Suppressor macrophage treated with lipopolysaccharide for 4 hours (primary cell): ENCODE measurements at regions not wholly inside any gene's neighbourhood (a gene's known extent, or its start where the extent isn't known, plus 50 kb on each side); places are given as distances from the start of the nearest gene placed in this dataset.
"Not testable (repeated sequence)": the region's sequence is repeated elsewhere in the genome, so short reads cannot be mapped to it uniquely, and the experiment has no call there.

ENCODE experiments used
- DNase-seq: peaks from one replicate; pipeline ENCODE4 v3.0.0-alpha.2; 2020

GRCh38 chr2:222351035-222351434, 52.2 kb upstream of the PAX3 start:
- DNase-seq = no peak

- DNase-seq = no peak
Observed at GRCh38 chr2:222352981-222353380, 54.2 kb upstream of the PAX3 start.

GRCh38 chr2:222353993-222354392, 55.2 kb upstream of the PAX3 start:
- DNase-seq = no peak

- DNase-seq = no peak
Observed at GRCh38 chr2:222355860-222356259, 57.1 kb upstream of the PAX3 start.

- no peak for DNase-seq
Observed at GRCh38 chr2:222357930-222358329, 59.1 kb upstream of the PAX3 start.

GRCh38 chr2:222358876-222359275, 60.1 kb upstream of the PAX3 start:
- peak; percentile 82 for DNase-seq

- no peak for DNase-seq
Observed at GRCh38 chr2:222360146-222360545, 61.3 kb upstream of the PAX3 start.

- DNase-seq = no peak
Observed at GRCh38 chr2:222360997-222361396, 62.2 kb upstream of the PAX3 start.

- DNase-seq = no peak
Observed at GRCh38 chr2:222361787-222362186, 62.6 kb upstream of the SGPP2 start.

GRCh38 chr2:222362336-222362735, 62.0 kb upstream of the SGPP2 start:
- DNase-seq = no peak

GRCh38 chr2:222364285-222364895, 60.0 kb upstream of the SGPP2 start:
- peak; percentile 72 for DNase-seq

- not testable (repeated sequence) for DNase-seq
Observed at GRCh38 chr2:222368280-222368679, 56.1 kb upstream of the SGPP2 start.

GRCh38 chr2:222372993-222373392, 51.4 kb upstream of the SGPP2 start:
- no peak for DNase-seq
